Mesendoderm (in vitro differentiated cells): ENCODE measurements at regions not wholly inside any gene's neighbourhood (a gene's known extent, or its start where the extent isn't known, plus 50 kb on each side); places are given as distances from the start of the nearest gene placed in this dataset.
"Not testable (repeated sequence)": the region's sequence is repeated elsewhere in the genome, so short reads cannot be mapped to it uniquely, and the experiment has no call there.

ENCODE experiments used
- DNase-seq: peaks from one replicate; pipeline ENCODE4 v3.0.0; 2013
- H2AK5ac ChIP-seq: 2 replicates; pipeline ENCODE4 v1.6.1; 2013; ENCODE audit warnings: low read length, inconsistent platforms
- H2BK120ac ChIP-seq: 2 replicates; pipeline ENCODE4 v1.6.1; 2013; ENCODE audit warnings: low read depth, mild to moderate bottlenecking, low read length, moderate library complexity, mixed read lengths
- H2BK15ac ChIP-seq: replicated peaks from 2 replicates; pipeline ENCODE4 v1.6.1; 2013; ENCODE audit warnings: low read depth, mild to moderate bottlenecking, moderate library complexity
- H2BK5ac ChIP-seq: 2 replicates; pipeline ENCODE4 v1.6.1; 2013; ENCODE audit warnings: low read length, inconsistent platforms
- H3K18ac ChIP-seq: 2 replicates; pipeline ENCODE4 v1.6.1; 2013; ENCODE audit warnings: mild to moderate bottlenecking, low read length, mixed read lengths
- H3K23ac ChIP-seq: one replicate; pipeline ENCODE4 v1.6.1; 2013; ENCODE audit warnings: low read length
- H3K27ac ChIP-seq: 2 replicates; pipeline ENCODE4 v1.5.1; 2013; ENCODE audit warnings: low read depth, mild to moderate bottlenecking, inconsistent platforms, low read length, moderate library complexity
- H3K27me3 ChIP-seq: 2 replicates; pipeline ENCODE4 v1.6.1; 2013; ENCODE audit warnings: low read length, control low read depth, mild to moderate bottlenecking, inconsistent platforms; ENCODE audit not compliant: insufficient read depth, poor library complexity
- H3K36me3 ChIP-seq: 2 replicates; pipeline ENCODE4 v1.6.1; 2013; ENCODE audit warnings: low read length, inconsistent platforms; ENCODE audit not compliant: control insufficient read depth, insufficient read depth
- H3K4ac ChIP-seq: one replicate; pipeline ENCODE4 v1.6.1; 2013; ENCODE audit warnings: low read depth, mild to moderate bottlenecking, low read length, moderate library complexity
- H3K4me1 ChIP-seq: 2 replicates; pipeline ENCODE4 v1.6.1; 2013; ENCODE audit warnings: low read depth, low read length, inconsistent platforms; ENCODE audit not compliant: control insufficient read depth
- H3K4me2 ChIP-seq: 2 replicates; pipeline ENCODE4 v1.6.1; 2013; ENCODE audit warnings: low read length
- H3K4me3 ChIP-seq: 2 replicates; pipeline ENCODE4 v1.5.1; 2013; ENCODE audit warnings: mild to moderate bottlenecking, low read length
- H3K56ac ChIP-seq: one replicate; pipeline ENCODE4 v1.6.1; 2013; ENCODE audit warnings: low read length
- H3K79me1 ChIP-seq: 2 replicates; pipeline ENCODE4 v1.6.1; 2013; ENCODE audit warnings: low read length, inconsistent platforms
- H3K79me2 ChIP-seq: 2 replicates; pipeline ENCODE4 v1.6.1; 2013; ENCODE audit warnings: mild to moderate bottlenecking, low read length; ENCODE audit not compliant: control insufficient read depth, insufficient read depth
- H3K9ac ChIP-seq: 2 replicates; pipeline ENCODE4 v1.6.1; 2013; ENCODE audit warnings: low read length, inconsistent platforms
- H4K5ac ChIP-seq: one replicate; pipeline ENCODE4 v1.6.1; 2013; ENCODE audit warnings: low read length
- H4K8ac ChIP-seq: one replicate; pipeline ENCODE4 v1.6.1; 2013; ENCODE audit warnings: low read depth, mild to moderate bottlenecking, control low read depth, low read length, moderate library complexity
- WGBS: extraction: QIAGEN DNeasy Blood & Tissue Kit; methylation state at CpG from one replicate; pipeline ENCODE4 v1.1.7; 2013; ENCODE audit warnings: low lambda C conversion rate, missing lambda C conversion rate; ENCODE audit not compliant: insufficient coverage; ENCODE audit errors: extremely low coverage; 5-methylcytosine and 5-hydroxymethylcytosine counted together

GRCh38 chr4:150007512-150007911, 70.7 kb upstream of the DCLK2 start:
- Histone ChIP-seq H4K5ac (no peak overlapping the region), H3K36me3 (no peaks in the 10 kb centered on the region), H2BK15ac (no peak overlapping the region), H2BK5ac (no peak overlapping the region), H3K56ac (no peak overlapping the region), H3K4me1 (peaks cover 4% of the 10 kb centered on the region), H4K8ac (no peak overlapping the region), H3K79me1 (no peaks in the 10 kb centered on the region), H3K27me3 (no peaks in the 10 kb centered on the region), H2BK120ac (no peak overlapping the region), H3K4me2 (no peak overlapping the region), H3K27ac (no peak overlapping the region), H3K9ac (no peak overlapping the region), H2AK5ac (no peak overlapping the region), H3K4me3 (no peak overlapping the region), H3K4ac (no peak overlapping the region), H3K79me2 (no peaks in the 10 kb centered on the region), H3K18ac (no peak overlapping the region), H3K23ac (no peak overlapping the region)
- no CpG with 5 or more reads among the region's 3 CpGs for WGBS
- DNase-seq: peak; percentile 89

GRCh38 chr4:150008546-150008945, 69.7 kb upstream of the DCLK2 start:
- H3K27me3 ChIP-seq: no peaks in the 10 kb centered on the region
- H3K18ac ChIP-seq: no peak overlapping the region
- H3K23ac ChIP-seq: no peak overlapping the region
- no peaks in the 10 kb centered on the region for H3K79me2 ChIP-seq
- no peak overlapping the region for H3K56ac ChIP-seq
- H3K9ac ChIP-seq: no peak overlapping the region
- no peak overlapping the region for H3K27ac ChIP-seq
- no peak overlapping the region for H4K8ac ChIP-seq
- DNase-seq: no peak
- H3K4me1 ChIP-seq: peaks cover 4% of the 10 kb centered on the region
- H3K4ac ChIP-seq: no peak overlapping the region
- no peaks in the 10 kb centered on the region for H3K36me3 ChIP-seq
- H2BK120ac ChIP-seq: no peak overlapping the region
- no peak overlapping the region for H3K4me2 ChIP-seq
- H3K79me1 ChIP-seq: no peaks in the 10 kb centered on the region
- no peak overlapping the region for H4K5ac ChIP-seq
- H2BK15ac ChIP-seq: no peak overlapping the region
- H3K4me3 ChIP-seq: no peak overlapping the region
- H2BK5ac ChIP-seq: no peak overlapping the region
- WGBS: no CpG with 5 or more reads among the region's 2 CpGs
- no peak overlapping the region for H2AK5ac ChIP-seq

- no peak overlapping the region for H3K18ac ChIP-seq
- H3K56ac ChIP-seq: no peak overlapping the region
- no peaks in the 10 kb centered on the region for H3K36me3 ChIP-seq
- H3K4ac ChIP-seq: no peak overlapping the region
- no peaks in the 10 kb centered on the region for H3K27me3 ChIP-seq
- peaks cover 4% of the 10 kb centered on the region for H3K4me1 ChIP-seq
- no peak overlapping the region for H2BK5ac ChIP-seq
- no peak overlapping the region for H4K5ac ChIP-seq
- no peak for DNase-seq
- no peak overlapping the region for H3K27ac ChIP-seq
- no peaks in the 10 kb centered on the region for H3K79me2 ChIP-seq
- H3K23ac ChIP-seq: no peak overlapping the region
- H3K4me2 ChIP-seq: no peak overlapping the region
- H4K8ac ChIP-seq: no peak overlapping the region
- H3K4me3 ChIP-seq: no peak overlapping the region
- no peak overlapping the region for H3K9ac ChIP-seq
- no peak overlapping the region for H2AK5ac ChIP-seq
- WGBS: no CpG with 5 or more reads among the region's 2 CpGs
- no peak overlapping the region for H2BK15ac ChIP-seq
- no peak overlapping the region for H2BK120ac ChIP-seq
- H3K79me1 ChIP-seq: no peaks in the 10 kb centered on the region
Observed at GRCh38 chr4:150009533-150009932, 68.7 kb upstream of the DCLK2 start.

DNA sequence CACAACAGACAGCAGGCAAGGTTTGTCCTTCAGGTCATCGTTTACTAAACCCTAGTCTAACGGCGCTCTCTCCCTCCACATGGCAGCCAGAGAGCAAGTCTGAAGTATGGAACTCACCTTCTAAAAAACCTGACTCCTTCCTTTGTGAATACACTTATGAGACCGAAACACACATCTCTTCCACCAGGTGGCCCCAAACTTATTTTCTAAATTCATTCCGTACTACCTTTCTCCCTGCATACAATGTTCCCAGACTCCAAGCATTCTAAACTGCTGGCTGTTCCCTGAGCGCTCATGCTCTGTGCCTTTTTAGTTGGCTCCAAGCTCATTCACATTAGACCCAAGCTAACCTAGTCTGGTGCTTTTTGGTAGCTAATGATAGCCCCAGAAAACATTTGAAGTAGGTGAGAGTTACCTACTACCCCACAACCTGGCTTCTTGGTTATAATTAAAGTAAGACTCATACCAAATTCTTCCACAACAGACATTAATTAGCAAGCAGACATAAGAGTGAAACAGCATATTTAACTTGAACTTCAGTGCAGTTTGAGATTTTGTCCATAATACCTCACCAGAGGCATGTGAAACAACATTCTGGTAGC, 67.6 kb upstream of the DCLK2 start:
- WGBS: no CpG with 5 or more reads among the region's 6 CpGs
- Histone ChIP-seq H3K4ac (no peak overlapping the region), H2AK5ac (no peak overlapping the region), H3K9ac (no peak overlapping the region), H3K4me3 (no peak overlapping the region), H3K18ac (no peak overlapping the region), H3K27ac (no peak overlapping the region), H4K8ac (no peak overlapping the region), H3K56ac (no peak overlapping the region), H3K79me2 (no peaks in the 10 kb centered on the region), H3K4me2 (no peak overlapping the region), H2BK15ac (no peak overlapping the region), H3K4me1 (peaks cover 2% of the 10 kb centered on the region), H3K79me1 (no peaks in the 10 kb centered on the region), H3K27me3 (no peaks in the 10 kb centered on the region), H3K23ac (no peak overlapping the region), H2BK120ac (no peak overlapping the region), H3K36me3 (no peaks in the 10 kb centered on the region), H4K5ac (no peak overlapping the region), H2BK5ac (no peak overlapping the region)
- DNase-seq: peak; percentile 82

DNA sequence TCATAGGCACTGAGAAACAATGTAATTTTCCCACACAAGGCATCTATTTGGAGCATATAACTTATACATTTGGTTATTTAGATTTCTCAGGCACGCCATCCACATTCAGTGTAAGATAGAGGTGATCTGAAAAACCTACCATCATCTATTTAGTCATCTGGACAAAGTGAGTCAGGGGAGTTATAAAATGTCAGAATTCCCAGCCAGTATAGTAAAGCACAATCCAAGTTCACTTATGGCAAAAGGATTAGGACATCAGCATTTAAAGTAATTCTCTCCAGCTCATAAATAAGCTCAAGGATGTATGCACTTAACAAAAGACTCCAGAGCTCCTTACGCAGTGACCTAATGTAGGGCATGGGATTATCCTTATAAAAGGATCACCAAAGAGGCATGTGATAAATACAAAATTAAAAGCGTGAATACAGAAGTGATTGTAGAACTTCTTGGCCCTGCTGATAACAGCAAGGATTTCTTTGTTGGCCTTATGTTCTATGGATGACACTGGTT, 65.3 kb upstream of the DCLK2 start:
- Histone ChIP-seq H2AK5ac (no peak overlapping the region), H3K79me2 (no peaks in the 10 kb centered on the region), H3K4ac (no peak overlapping the region), H3K56ac (no peak overlapping the region), H3K36me3 (no peaks in the 10 kb centered on the region), H3K4me2 (no peak overlapping the region), H3K79me1 (no peaks in the 10 kb centered on the region), H4K8ac (no peak overlapping the region), H2BK15ac (no peak overlapping the region), H3K23ac (no peak overlapping the region), H3K27me3 (no peaks in the 10 kb centered on the region), H2BK120ac (no peak overlapping the region), H3K18ac (no peak overlapping the region), H3K4me3 (no peak overlapping the region), H3K27ac (no peak overlapping the region), H4K5ac (no peak overlapping the region), H2BK5ac (no peak overlapping the region), H3K4me1 (no peaks in the 10 kb centered on the region), H3K9ac (no peak overlapping the region)
- DNase-seq: no peak
- no CpG with 5 or more reads among the region's 3 CpGs for WGBS

DNA sequence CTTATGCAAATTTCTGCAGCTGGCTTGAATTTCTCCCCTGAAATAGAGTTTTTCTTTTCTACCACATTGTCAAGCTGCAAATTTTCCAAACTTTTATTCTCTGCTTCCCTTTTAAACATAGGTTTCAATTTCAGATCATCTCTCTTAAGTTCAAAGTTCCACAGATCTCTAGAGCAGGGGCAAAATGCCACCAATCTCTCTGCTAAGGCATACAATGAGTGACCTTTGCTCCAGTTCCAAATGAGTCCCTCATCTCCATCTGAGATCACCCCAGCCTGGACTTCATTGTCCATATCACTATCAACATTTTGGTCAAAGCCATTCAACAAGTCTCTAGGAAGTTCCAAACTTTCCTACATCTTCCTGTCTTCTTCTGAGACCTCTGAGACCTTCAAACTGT, 62.3 kb upstream of the DCLK2 start:
- not testable (repeated sequence) for H3K4ac ChIP-seq, H2BK15ac ChIP-seq, H3K56ac ChIP-seq, H3K36me3 ChIP-seq, H3K9ac ChIP-seq, H3K4me3 ChIP-seq, DNase-seq, H4K5ac ChIP-seq, H3K18ac ChIP-seq, H3K79me1 ChIP-seq, H3K4me2 ChIP-seq, H2BK120ac ChIP-seq, H3K4me1 ChIP-seq, H3K79me2 ChIP-seq, H2BK5ac ChIP-seq, H3K27me3 ChIP-seq, H3K23ac ChIP-seq, H3K27ac ChIP-seq, H4K8ac ChIP-seq, H2AK5ac ChIP-seq
